HEK293 (cell line): ENCODE measurements at regions not wholly inside any gene's neighbourhood (a gene's known extent, or its start where the extent isn't known, plus 50 kb on each side); places are given as distances from the start of the nearest gene placed in this dataset.

Experiments
- CTCF ChIA-PET: fragments of 350-600 bp; formaldehyde crosslinking; extraction: SDS; loops from one replicate; lab custom pipeline; 2021; ENCODE audit warnings: antibody characterized with exemption; lab: Yijun Ruan, JAX
- POLR2A ChIA-PET: fragments of 300-600 bp; formaldehyde crosslinking; extraction: SDS; loops from one replicate; lab custom pipeline; 2020; ENCODE audit warnings: antibody characterized with exemption, inconsistent platforms; lab: Yijun Ruan, JAX
- H3K27ac ChIP-seq: fragments of 200-500 bp; sonication (Bioruptor generic); 2 replicates; pipeline ENCODE4 v1.5.1; 2014; ENCODE audit warnings: low read depth, low read length, control low read depth, inconsistent platforms; ENCODE audit errors: extremely low read depth
- H3K36me3 ChIP-seq, 2 experiments: fragments of 200-500 bp in 1 of 2; sonication (Bioruptor generic) in 1 of 2; 1 replicate in 1 of 2; 2 replicates in 1 of 2; pipeline ENCODE4 v1.5.1; 2014 to 2017; ENCODE audit warnings: inconsistent platforms in 2 of 2, low read length in 2 of 2; ENCODE audit not compliant: control insufficient read depth in 2 of 2, insufficient read depth in 1 of 2
- H3K4me1 ChIP-seq: fragments of 200-500 bp; sonication (Bioruptor generic); 2 replicates; pipeline ENCODE4 v1.5.1; 2014; ENCODE audit warnings: mild to moderate bottlenecking, low read length, inconsistent platforms; ENCODE audit not compliant: control insufficient read depth, insufficient read depth
- H3K4me3 ChIP-seq: 2 replicates; pipeline ENCODE4 v1.5.1; 2011; ENCODE audit warnings: low read depth, mild to moderate bottlenecking, control low read depth, low read length, moderate library complexity
- H3K9me3 ChIP-seq: fragments of 200-500 bp; sonication (Bioruptor generic); 2 replicates; pipeline ENCODE4 v1.5.1; 2014; ENCODE audit warnings: low read depth, low read length, inconsistent platforms; ENCODE audit not compliant: control insufficient read depth, insufficient read depth
- BCL11B ChIP-seq: fragments of 450-650 bp; formaldehyde crosslinking; IDR thresholded peaks from 2 replicates; pipeline ENCODE4 v1.5.1; 2016; ENCODE audit warnings: low read depth, missing biosample characterization, missing genetic modification characterization
- IKZF3 ChIP-seq: fragments of 450-650 bp; IDR thresholded peaks from 2 replicates; pipeline ENCODE4 v1.5.0; 2018; ENCODE audit warnings: missing biosample characterization, mild to moderate bottlenecking, missing genetic modification characterization, moderate library complexity
- KLF16 ChIP-seq: fragments of 450-650 bp; formaldehyde crosslinking; IDR thresholded peaks from 2 replicates; pipeline ENCODE4 v1.5.1; 2017; ENCODE audit warnings: missing biosample characterization, missing genetic modification characterization
- KLF9 ChIP-seq: fragments of 450-650 bp; formaldehyde crosslinking; IDR thresholded peaks from 2 replicates; pipeline ENCODE4 v1.5.1; 2016; ENCODE audit warnings: missing biosample characterization, missing genetic modification characterization, low read depth
- WT1 ChIP-seq: fragments of 450-650 bp; formaldehyde crosslinking; IDR thresholded peaks from 2 replicates; pipeline ENCODE4 v1.5.1; 2016; ENCODE audit warnings: missing biosample characterization, missing genetic modification characterization
- YY2 ChIP-seq: fragments of 450-650 bp; formaldehyde crosslinking; IDR thresholded peaks from 2 replicates; pipeline ENCODE4 v1.5.1; 2016; ENCODE audit warnings: missing biosample characterization, missing genetic modification characterization
- ZNF121 ChIP-seq: fragments of 450-650 bp; formaldehyde crosslinking; IDR thresholded peaks from 2 replicates; pipeline ENCODE4 v1.5.1; 2016; ENCODE audit warnings: missing biosample characterization, missing genetic modification characterization
- ZNF24 ChIP-seq: fragments of 450-650 bp; formaldehyde crosslinking; IDR thresholded peaks from 2 replicates; pipeline ENCODE4 v1.5.1; 2016; ENCODE audit warnings: missing biosample characterization, missing genetic modification characterization
- ZNF341 ChIP-seq: fragments of 450-650 bp; formaldehyde crosslinking; IDR thresholded peaks from 2 replicates; pipeline ENCODE4; 2016; ENCODE audit warnings: low read depth, missing biosample characterization, missing genetic modification characterization
- ZNF354C ChIP-seq: fragments of 450-650 bp; formaldehyde crosslinking; IDR thresholded peaks from 2 replicates; pipeline ENCODE4 v1.5.1; 2016; ENCODE audit warnings: missing biosample characterization, missing genetic modification characterization, low read depth, borderline replicate concordance
- ZNF391 ChIP-seq: fragments of 450-650 bp; formaldehyde crosslinking; IDR thresholded peaks from 2 replicates; pipeline ENCODE4 v1.5.1; 2016; ENCODE audit warnings: low read depth, missing biosample characterization, missing genetic modification characterization, borderline replicate concordance
- ZNF416 ChIP-seq: fragments of 450-650 bp; formaldehyde crosslinking; IDR thresholded peaks from 2 replicates; pipeline ENCODE4 v1.5.1; 2016; ENCODE audit warnings: missing biosample characterization, missing genetic modification characterization
- ZNF488 ChIP-seq: fragments of 450-650 bp; formaldehyde crosslinking; IDR thresholded peaks from 2 replicates; pipeline ENCODE4 v1.5.1; 2016; ENCODE audit warnings: missing biosample characterization, missing genetic modification characterization
- ZNF514 ChIP-seq: fragments of 450-650 bp; formaldehyde crosslinking; IDR thresholded peaks from 2 replicates; pipeline ENCODE4 v1.5.1; 2016; ENCODE audit warnings: missing biosample characterization, missing genetic modification characterization
- ZNF548 ChIP-seq: fragments of 450-650 bp; formaldehyde crosslinking; IDR thresholded peaks from 2 replicates; pipeline ENCODE4 v1.5.1; 2016; ENCODE audit warnings: missing biosample characterization, missing genetic modification characterization
- ZNF560 ChIP-seq: fragments of 450-650 bp; formaldehyde crosslinking; IDR thresholded peaks from 2 replicates; pipeline ENCODE4 v1.5.1; 2017; ENCODE audit warnings: missing biosample characterization, missing genetic modification characterization, borderline replicate concordance
- ZNF624 ChIP-seq: fragments of 450-650 bp; formaldehyde crosslinking; IDR thresholded peaks from 2 replicates; pipeline ENCODE4 v1.5.1; 2017; ENCODE audit warnings: missing biosample characterization, missing genetic modification characterization
- ZNF654 ChIP-seq: fragments of 450-650 bp; formaldehyde crosslinking; IDR thresholded peaks from 2 replicates; pipeline ENCODE4 v1.5.1; 2016; ENCODE audit warnings: low read depth, missing biosample characterization, missing genetic modification characterization
- ZNF792 ChIP-seq: fragments of 450-650 bp; formaldehyde crosslinking; IDR thresholded peaks from 2 replicates; pipeline ENCODE4 v1.5.1; 2016; ENCODE audit warnings: missing biosample characterization, missing genetic modification characterization
- ZNF830 ChIP-seq: fragments of 450-650 bp; IDR thresholded peaks from 2 replicates; pipeline ENCODE4 v1.5.0; 2018; ENCODE audit warnings: missing biosample characterization, missing genetic modification characterization, low read depth, mild to moderate bottlenecking, moderate library complexity
- ZNF837 ChIP-seq: fragments of 450-650 bp; formaldehyde crosslinking; IDR thresholded peaks from 2 replicates; pipeline ENCODE4 v1.5.1; 2016; ENCODE audit warnings: missing biosample characterization, missing genetic modification characterization
- ZSCAN16 ChIP-seq: fragments of 450-650 bp; formaldehyde crosslinking; IDR thresholded peaks from 2 replicates; pipeline ENCODE4 v1.5.1; 2016; ENCODE audit warnings: missing biosample characterization, missing genetic modification characterization
- TF ChIP-seq, protein P1 (sequence below): fragments of 450-650 bp; formaldehyde crosslinking; IDR thresholded peaks from 2 replicates; pipeline ENCODE4 v1.5.1; 2017; ENCODE audit warnings: missing biosample characterization, missing genetic modification characterization
- TF ChIP-seq, protein P2 (sequence below): fragments of 450-650 bp; formaldehyde crosslinking; IDR thresholded peaks from 2 replicates; pipeline ENCODE4 v1.5.1; 2017; ENCODE audit warnings: missing biosample characterization, mild to moderate bottlenecking, missing genetic modification characterization, moderate library complexity

- H3K4me3 ChIP-seq, result no peak overlapping the region
- H3K4me1 ChIP-seq, result no peaks in the 10 kb centered on the region; the same call in 1 of the 2 replicates
- TF ChIP-seq ZNF121 (tag by site-specific recombination) (peak; percentile 85), KLF9 (tag by site-specific recombination) (no peak)
- ChIA-PET POLR2A (interaction anchor here (0.6 to 1.5 kb wide), 2 partner anchors 56 to 84 kb away, joined by 3 to 4 read pairs; no protein-coding TSS in a partner anchor), CTCF (interaction anchor here (0.6 kb wide), 1 partner anchor 137 kb away, joined by 3 read pairs; no protein-coding TSS in a partner anchor)
- no peaks in the 10 kb centered on the region for H3K9me3 ChIP-seq
- no peak overlapping the region for H3K27ac ChIP-seq
- H3K36me3 ChIP-seq, result no peaks in the 10 kb centered on the region
These were observed 62.7 kb downstream of the ZFP36L2 start for GRCh38 chr2:43163584-43164270.

- no peak for TF ChIP-seq ZNF560 (tag by site-specific recombination)
- TF ChIP-seq ZNF488 (tag by site-specific recombination), result no peak
- TF ChIP-seq ZNF341, result no peak
- Histone ChIP-seq H3K4me1 (no peaks in the 10 kb centered on the region), H3K36me3 (no peaks in the 10 kb centered on the region), H3K4me3 (no peak overlapping the region), H3K27ac (no peak overlapping the region), H3K9me3 (no peaks in the 10 kb centered on the region)
- CTCF ChIA-PET, result no interaction called here
- POLR2A ChIA-PET, result interaction anchor here (1.5 kb wide), 1 partner anchor 58 kb away, joined by 3 read pairs; no protein-coding TSS in a partner anchor
These were observed 64.0 kb downstream of the ZFP36L2 start for GRCh38 chr2:43162511-43162776.

- no peak overlapping the region for H3K4me3 ChIP-seq
- H3K36me3 ChIP-seq, result no peaks in the 10 kb centered on the region
- TF ChIP-seq YY2 (no peak), ZNF837 (no peak), ZNF391 (tag by site-specific recombination) (no peak), BCL11B (no peak), ZNF654 (tag by site-specific recombination) (no peak), WT1 (no peak), ZNF24 (tag by site-specific recombination) (no peak), ZNF548 (tag by site-specific recombination) (no peak), ZNF792 (tag by site-specific recombination) (no peak), KLF16 (no peak), ZNF624 (tag by site-specific recombination) (no peak), ZSCAN16 (tag by site-specific recombination) (no peak), ZNF830 (tag by site-specific recombination) (no peak), IKZF3 (tag by site-specific recombination) (no peak), KLF9 (tag by site-specific recombination) (no peak), ZNF354C (tag by site-specific recombination) (no peak), ZNF514 (tag by site-specific recombination) (no peak), ZNF416 (tag by site-specific recombination) (no peak)
- TF ChIP-seq, protein P1, sequence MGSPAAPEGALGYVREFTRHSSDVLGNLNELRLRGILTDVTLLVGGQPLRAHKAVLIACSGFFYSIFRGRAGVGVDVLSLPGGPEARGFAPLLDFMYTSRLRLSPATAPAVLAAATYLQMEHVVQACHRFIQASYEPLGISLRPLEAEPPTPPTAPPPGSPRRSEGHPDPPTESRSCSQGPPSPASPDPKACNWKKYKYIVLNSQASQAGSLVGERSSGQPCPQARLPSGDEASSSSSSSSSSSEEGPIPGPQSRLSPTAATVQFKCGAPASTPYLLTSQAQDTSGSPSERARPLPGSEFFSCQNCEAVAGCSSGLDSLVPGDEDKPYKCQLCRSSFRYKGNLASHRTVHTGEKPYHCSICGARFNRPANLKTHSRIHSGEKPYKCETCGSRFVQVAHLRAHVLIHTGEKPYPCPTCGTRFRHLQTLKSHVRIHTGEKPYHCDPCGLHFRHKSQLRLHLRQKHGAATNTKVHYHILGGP (tag by site-specific recombination), result no peak
- TF ChIP-seq, protein P2, sequence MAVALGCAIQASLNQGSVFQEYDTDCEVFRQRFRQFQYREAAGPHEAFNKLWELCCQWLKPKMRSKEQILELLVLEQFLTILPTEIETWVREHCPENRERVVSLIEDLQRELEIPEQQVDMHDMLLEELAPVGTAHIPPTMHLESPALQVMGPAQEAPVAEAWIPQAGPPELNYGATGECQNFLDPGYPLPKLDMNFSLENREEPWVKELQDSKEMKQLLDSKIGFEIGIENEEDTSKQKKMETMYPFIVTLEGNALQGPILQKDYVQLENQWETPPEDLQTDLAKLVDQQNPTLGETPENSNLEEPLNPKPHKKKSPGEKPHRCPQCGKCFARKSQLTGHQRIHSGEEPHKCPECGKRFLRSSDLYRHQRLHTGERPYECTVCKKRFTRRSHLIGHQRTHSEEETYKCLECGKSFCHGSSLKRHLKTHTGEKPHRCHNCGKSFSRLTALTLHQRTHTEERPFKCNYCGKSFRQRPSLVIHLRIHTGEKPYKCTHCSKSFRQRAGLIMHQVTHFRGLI (tag by site-specific recombination), result no peak
- no peaks in the 10 kb centered on the region for H3K4me1 ChIP-seq
- no peaks in the 10 kb centered on the region for H3K9me3 ChIP-seq
- H3K27ac ChIP-seq, result no peak overlapping the region
- POLR2A ChIA-PET, result interaction anchor here (1.5 kb wide), 1 partner anchor 58 kb away, joined by 3 read pairs; no protein-coding TSS in a partner anchor
- CTCF ChIA-PET, result no interaction called here
These were observed 64.5 kb downstream of the ZFP36L2 start for GRCh38 chr2:43161650-43162510.
